Right atrium auricular region (tissue), 2 donors: ENCODE measurements at regions not wholly inside any gene's neighbourhood (a gene's known extent, or its start where the extent isn't known, plus 50 kb on each side); places are given as distances from the start of the nearest gene placed in this dataset.

Experiments
- DNase-seq: peaks from one replicate; pipeline ENCODE4 v3.0.0-alpha.2; 2019; ENCODE audit warnings: low spot score
- H3K27ac ChIP-seq, 2 donors: fragments of 200-600 bp; sonication (generic); 1 replicate in 1 of 2; 2 replicates in 1 of 2; pipeline ENCODE4 v1.5.1; 2016 to 2019
- H3K27me3 ChIP-seq, 2 donors: fragments of 200-600 bp; sonication (generic); one replicate each; pipeline versions ENCODE4 v1.5.1 to v1.6.0; 2017 to 2019
- H3K36me3 ChIP-seq: fragments of 200-600 bp; sonication (generic); one replicate; pipeline ENCODE4 v1.5.1; 2016
- H3K4me1 ChIP-seq, 2 donors: fragments of 200-600 bp; sonication (generic); one replicate each; pipeline versions ENCODE4 v1.5.1 to v1.6.0; 2017 to 2019
- H3K4me3 ChIP-seq, 2 donors: fragments of 200-600 bp; sonication (generic); 1 replicate in 1 of 2; 2 replicates in 1 of 2; pipeline ENCODE4 v1.5.1; 2017 to 2019; ENCODE audit warnings: mild to moderate bottlenecking in 1 of 2, moderate library complexity in 1 of 2
- H3K9me3 ChIP-seq, 2 donors: fragments of 200-600 bp; sonication (generic); one replicate each; pipeline ENCODE4 v1.5.1; 2019
- TF ChIP-seq, protein P1 (sequence below), 2 donors: fragments of 200-600 bp; sonication (generic); IDR thresholded peaks; one replicate each; pipeline ENCODE4 v1.5.1; 2019; ENCODE audit warnings: antibody characterized with exemption in 2 of 2

DNA sequence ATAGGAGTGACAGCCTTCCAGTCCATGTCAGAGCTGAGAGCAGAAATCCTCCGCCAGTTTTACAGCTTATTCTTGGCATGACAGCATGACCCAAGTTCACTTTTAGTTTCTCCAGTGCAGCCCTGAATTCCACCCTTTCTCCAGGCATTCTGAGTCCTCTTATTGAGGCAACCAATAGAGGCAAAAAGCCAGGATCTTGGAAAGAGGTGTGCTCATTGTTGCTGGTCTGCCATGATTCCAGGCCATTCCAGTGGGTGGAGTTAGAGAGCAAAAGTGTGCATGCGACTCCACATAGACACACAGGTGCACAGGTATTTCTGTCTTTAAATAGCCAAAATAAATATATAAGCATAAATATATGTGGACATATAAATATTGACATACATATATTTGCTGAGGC is 224.7 kb upstream of the ADARB2 start:
- Histone ChIP-seq H3K27me3 (no peaks in the 10 kb centered on the region), H3K4me3 (no peak overlapping the region), H3K9me3 (no peaks in the 10 kb centered on the region), H3K27ac (no peak overlapping the region), H3K36me3 (no peaks in the 10 kb centered on the region), H3K4me1 (no peaks in the 10 kb centered on the region)
- TF ChIP-seq, protein P1, sequence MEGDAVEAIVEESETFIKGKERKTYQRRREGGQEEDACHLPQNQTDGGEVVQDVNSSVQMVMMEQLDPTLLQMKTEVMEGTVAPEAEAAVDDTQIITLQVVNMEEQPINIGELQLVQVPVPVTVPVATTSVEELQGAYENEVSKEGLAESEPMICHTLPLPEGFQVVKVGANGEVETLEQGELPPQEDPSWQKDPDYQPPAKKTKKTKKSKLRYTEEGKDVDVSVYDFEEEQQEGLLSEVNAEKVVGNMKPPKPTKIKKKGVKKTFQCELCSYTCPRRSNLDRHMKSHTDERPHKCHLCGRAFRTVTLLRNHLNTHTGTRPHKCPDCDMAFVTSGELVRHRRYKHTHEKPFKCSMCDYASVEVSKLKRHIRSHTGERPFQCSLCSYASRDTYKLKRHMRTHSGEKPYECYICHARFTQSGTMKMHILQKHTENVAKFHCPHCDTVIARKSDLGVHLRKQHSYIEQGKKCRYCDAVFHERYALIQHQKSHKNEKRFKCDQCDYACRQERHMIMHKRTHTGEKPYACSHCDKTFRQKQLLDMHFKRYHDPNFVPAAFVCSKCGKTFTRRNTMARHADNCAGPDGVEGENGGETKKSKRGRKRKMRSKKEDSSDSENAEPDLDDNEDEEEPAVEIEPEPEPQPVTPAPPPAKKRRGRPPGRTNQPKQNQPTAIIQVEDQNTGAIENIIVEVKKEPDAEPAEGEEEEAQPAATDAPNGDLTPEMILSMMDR (IDR thresholded peaks at IDR 0.05) = no peak
- DNase-seq = no peak

GRCh38 chr10:1960982-1961381 is 223.7 kb upstream of the ADARB2 start:
- no peak for DNase-seq
- TF ChIP-seq, protein P1 (IDR thresholded peaks at IDR 0.05) = no peak

GRCh38 chr10:1957057-1957456 is 219.7 kb upstream of the ADARB2 start:
- Histone ChIP-seq H3K27me3 (no peaks in the 10 kb centered on the region), H3K36me3 (no peaks in the 10 kb centered on the region), H3K4me3 (no peak overlapping the region), H3K9me3 (no peaks in the 10 kb centered on the region), H3K4me1 (no peaks in the 10 kb centered on the region), H3K27ac (no peak overlapping the region)
- DNase-seq = no peak
- TF ChIP-seq, protein P1 (IDR thresholded peaks at IDR 0.05) = no peak

More at GRCh38 chr10:1960982-1961381, 223.7 kb upstream of the ADARB2 start:
- Histone ChIP-seq H3K27ac (no peak overlapping the region), H3K4me3 (no peak overlapping the region), H3K4me1 (no peaks in the 10 kb centered on the region), H3K27me3 (no peaks in the 10 kb centered on the region), H3K9me3 (no peaks in the 10 kb centered on the region), H3K36me3 (no peaks in the 10 kb centered on the region)

DNA sequence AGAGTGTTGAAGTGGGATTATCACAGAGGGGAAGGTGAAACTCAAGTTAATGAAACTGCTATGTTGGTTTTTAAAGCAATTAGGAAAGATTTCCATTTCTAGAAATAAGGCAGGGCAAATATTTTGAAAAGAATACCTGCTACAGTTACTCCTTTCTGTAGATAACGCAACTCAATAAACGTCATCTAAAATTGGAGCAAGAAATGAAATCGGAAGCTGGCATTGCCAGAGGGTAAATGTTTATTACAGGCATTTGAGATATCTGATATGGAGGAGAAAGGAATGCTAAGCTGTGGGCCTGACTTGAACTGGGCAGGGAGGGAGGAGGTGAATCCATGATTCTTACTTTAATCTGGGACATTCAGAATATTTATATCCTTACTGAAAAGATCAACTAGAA is 217.0 kb upstream of the ADARB2 start:
- H3K27me3 ChIP-seq = no peaks in the 10 kb centered on the region
- no peak overlapping the region for H3K27ac ChIP-seq
- H3K4me1 ChIP-seq = no peaks in the 10 kb centered on the region
- no peak for DNase-seq
- no peaks in the 10 kb centered on the region for H3K9me3 ChIP-seq
- no peaks in the 10 kb centered on the region for H3K36me3 ChIP-seq
- TF ChIP-seq, protein P1 (IDR thresholded peaks at IDR 0.05) = no peak
- H3K4me3 ChIP-seq = no peak overlapping the region

GRCh38 chr10:1952126-1953095 is 215.1 kb upstream of the ADARB2 start:
- Histone ChIP-seq H3K27me3 (no peaks in the 10 kb centered on the region), H3K4me1 (no peaks in the 10 kb centered on the region), H3K36me3 (no peaks in the 10 kb centered on the region), H3K9me3 (no peaks in the 10 kb centered on the region), H3K27ac (no peak overlapping the region), H3K4me3 (no peak overlapping the region)
- no peak for DNase-seq
- TF ChIP-seq, protein P1 (IDR thresholded peaks at IDR 0.05) = no peak
